GM12875 (cell line): ENCODE measurements at regions not wholly inside any gene's neighbourhood (a gene's known extent, or its start where the extent isn't known, plus 50 kb on each side); places are given as distances from the start of the nearest gene placed in this dataset.

Experiments
- H3K4me3 ChIP-seq: one replicate; pipeline ENCODE4 v1.5.1; 2011; ENCODE audit warnings: low read depth, low read length, control low read depth
- CTCF ChIP-seq: IDR thresholded peaks from 2 replicates; pipeline ENCODE4 v1.5.1; 2011; ENCODE audit warnings: low read depth, mild to moderate bottlenecking, control low read depth, inconsistent platforms, low read length, moderate library complexity, borderline replicate concordance; ENCODE audit not compliant: insufficient read depth

- no peak overlapping the region for H3K4me3 ChIP-seq
- no peak for TF ChIP-seq CTCF
Measured at GRCh38 chr10:124305131-124305530, 113.6 kb downstream of the OAT start.

GRCh38 chr10:124303662-124304418 is 114.9 kb downstream of the OAT start:
- no peak for TF ChIP-seq CTCF
- no peak overlapping the region for H3K4me3 ChIP-seq

GRCh38 chr10:124302951-124303505 is 115.7 kb downstream of the OAT start:
- no peak overlapping the region for H3K4me3 ChIP-seq
- no peak for TF ChIP-seq CTCF

- no peak overlapping the region for H3K4me3 ChIP-seq
- no peak for TF ChIP-seq CTCF
Measured at GRCh38 chr10:124301736-124302135, 117.0 kb downstream of the OAT start.

GRCh38 chr10:124300735-124301134 is 118.0 kb downstream of the OAT start:
- no peak overlapping the region for H3K4me3 ChIP-seq
- TF ChIP-seq CTCF: no peak

GRCh38 chr10:124300224-124300623 is 118.5 kb downstream of the OAT start:
- H3K4me3 ChIP-seq: no peak overlapping the region
- TF ChIP-seq CTCF: no peak

- H3K4me3 ChIP-seq: no peak overlapping the region
- no peak for TF ChIP-seq CTCF
Measured at GRCh38 chr10:124299696-124300095, 119.0 kb downstream of the OAT start.
